HFFc6 (cell line): ENCODE measurements at regions not wholly inside any gene's neighbourhood (a gene's known extent, or its start where the extent isn't known, plus 50 kb on each side); places are given as distances from the start of the nearest gene placed in this dataset.

ENCODE experiments used
- DNase-seq: peaks from one replicate; pipeline ENCODE4 v3.0.0-alpha.2; 2018
- H3K27ac Mint-ChIP-seq: 2 replicates; pipeline ENCODE4 v1.8.0; 2020; ENCODE audit warnings: mild to moderate bottlenecking, mixed read lengths
- H3K27me3 Mint-ChIP-seq: 2 replicates; pipeline ENCODE4 v1.8.0; 2021; ENCODE audit warnings: mild to moderate bottlenecking, moderate library complexity, mixed read lengths; ENCODE audit not compliant: insufficient read depth
- H3K36me3 Mint-ChIP-seq: 2 replicates; pipeline ENCODE4 v1.8.0; 2021; ENCODE audit warnings: low read depth, mixed read lengths
- H3K4me1 Mint-ChIP-seq: 2 replicates; pipeline ENCODE4 v1.8.0; 2020; ENCODE audit warnings: low read depth, mixed read lengths
- H3K4me3 Mint-ChIP-seq: 2 replicates; pipeline ENCODE4 v1.8.0; 2020; ENCODE audit warnings: mild to moderate bottlenecking, moderate library complexity, mixed read lengths
- H3K9me3 Mint-ChIP-seq: 2 replicates; pipeline ENCODE4 v1.8.0; 2020; ENCODE audit warnings: mild to moderate bottlenecking, mixed read lengths
- CTCF ChIP-seq: fragments of 200-600 bp; sonication (generic); IDR thresholded peaks from 2 replicates; pipeline ENCODE4 v1.5.0; 2021; ENCODE audit warnings: antibody characterized with exemption, mild to moderate bottlenecking

GRCh38 chr18:65946777-65947176 is 196.0 kb downstream of the CDH7 start:
- no peaks in the 10 kb centered on the region for H3K4me1 Mint-ChIP-seq
- H3K36me3 Mint-ChIP-seq = no peaks in the 10 kb centered on the region
- no peak for DNase-seq
- no peak overlapping the region for H3K27ac Mint-ChIP-seq
- peaks cover 17% of the 10 kb centered on the region for H3K9me3 Mint-ChIP-seq
- H3K27me3 Mint-ChIP-seq = no peaks in the 10 kb centered on the region
- H3K4me3 Mint-ChIP-seq = no peak overlapping the region
- TF ChIP-seq CTCF = no peak

- Mint-ChIP-seq H3K27ac (no peak overlapping the region), H3K4me3 (no peak overlapping the region), H3K9me3 (peaks cover 14% of the 10 kb centered on the region), H3K4me1 (no peaks in the 10 kb centered on the region), H3K27me3 (no peaks in the 10 kb centered on the region), H3K36me3 (no peaks in the 10 kb centered on the region)
- no peak for TF ChIP-seq CTCF
- no peak for DNase-seq
These were observed 192.5 kb downstream of the CDH7 start for GRCh38 chr18:65943268-65943667.

GRCh38 chr18:65942854-65943253 is 192.0 kb downstream of the CDH7 start:
- no peak overlapping the region for H3K27ac Mint-ChIP-seq
- H3K4me1 Mint-ChIP-seq = no peaks in the 10 kb centered on the region
- DNase-seq = no peak
- no peak overlapping the region for H3K4me3 Mint-ChIP-seq
- TF ChIP-seq CTCF = no peak
- no peaks in the 10 kb centered on the region for H3K27me3 Mint-ChIP-seq
- H3K9me3 Mint-ChIP-seq = peaks cover 13% of the 10 kb centered on the region
- no peaks in the 10 kb centered on the region for H3K36me3 Mint-ChIP-seq

GRCh38 chr18:65942104-65942503 is 191.3 kb downstream of the CDH7 start:
- DNase-seq = no peak
- H3K9me3 Mint-ChIP-seq = peaks cover 19% of the 10 kb centered on the region
- H3K27ac Mint-ChIP-seq = no peak overlapping the region
- H3K4me1 Mint-ChIP-seq = no peaks in the 10 kb centered on the region
- no peak overlapping the region for H3K4me3 Mint-ChIP-seq
- TF ChIP-seq CTCF = no peak
- H3K27me3 Mint-ChIP-seq = no peaks in the 10 kb centered on the region
- no peaks in the 10 kb centered on the region for H3K36me3 Mint-ChIP-seq

- no peak for DNase-seq
- H3K4me1 Mint-ChIP-seq = no peaks in the 10 kb centered on the region
These were observed 190.7 kb downstream of the CDH7 start for GRCh38 chr18:65941482-65941881.

More at GRCh38 chr18:65941482-65941881, 190.7 kb downstream of the CDH7 start:
- no peak overlapping the region for H3K4me3 Mint-ChIP-seq
- no peaks in the 10 kb centered on the region for H3K36me3 Mint-ChIP-seq
- no peaks in the 10 kb centered on the region for H3K27me3 Mint-ChIP-seq
- no peak overlapping the region for H3K27ac Mint-ChIP-seq
- peaks cover 23% of the 10 kb centered on the region for H3K9me3 Mint-ChIP-seq
- TF ChIP-seq CTCF = no peak
